HG03575 (cell line): ENCODE measurements at regions not wholly inside any gene's neighbourhood (a gene's known extent, or its start where the extent isn't known, plus 50 kb on each side); places are given as distances from the start of the nearest gene placed in this dataset.

Experiments
- ATAC-seq: cut with Tn5 transposase; IDR thresholded peaks from one replicate; pipeline ENCODE4 v1.9.1; 2021; ENCODE audit not compliant: unreplicated experiment, insufficient number of reproducible peaks, low FRiP score; ENCODE audit errors: extremely low read depth

- ATAC-seq: no peak
These were observed 256.7 kb downstream of the EDEM1 start for GRCh38 chr3:5444253-5444652.

DNA sequence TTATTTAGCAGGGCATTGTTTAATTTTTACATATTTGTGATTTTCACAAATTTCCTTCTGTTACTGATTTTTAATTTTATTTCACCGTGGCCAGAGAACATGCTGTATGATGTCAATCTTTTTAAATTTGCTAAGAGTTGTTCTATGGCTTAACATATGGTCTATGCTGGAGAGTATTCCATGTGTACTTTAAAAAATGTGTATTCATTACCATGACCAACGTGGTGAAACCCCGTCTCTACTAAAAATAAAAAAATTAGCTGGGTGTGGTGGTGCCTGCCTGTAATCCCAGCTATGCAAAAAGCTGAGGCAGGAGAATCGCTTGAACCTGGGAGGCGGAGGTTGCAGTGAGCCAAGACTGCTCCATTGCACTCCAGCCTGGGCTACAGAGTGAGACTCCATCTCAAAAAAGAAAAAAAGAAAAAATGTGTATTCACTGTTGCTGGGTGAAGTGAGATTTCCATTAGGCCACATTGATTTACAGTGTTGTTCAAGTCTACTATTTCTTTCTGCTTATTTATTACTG, 258.2 kb downstream of the EDEM1 start:
- ATAC-seq: no peak

GRCh38 chr3:5448246-5448645, 260.7 kb downstream of the EDEM1 start:
- no peak for ATAC-seq

DNA sequence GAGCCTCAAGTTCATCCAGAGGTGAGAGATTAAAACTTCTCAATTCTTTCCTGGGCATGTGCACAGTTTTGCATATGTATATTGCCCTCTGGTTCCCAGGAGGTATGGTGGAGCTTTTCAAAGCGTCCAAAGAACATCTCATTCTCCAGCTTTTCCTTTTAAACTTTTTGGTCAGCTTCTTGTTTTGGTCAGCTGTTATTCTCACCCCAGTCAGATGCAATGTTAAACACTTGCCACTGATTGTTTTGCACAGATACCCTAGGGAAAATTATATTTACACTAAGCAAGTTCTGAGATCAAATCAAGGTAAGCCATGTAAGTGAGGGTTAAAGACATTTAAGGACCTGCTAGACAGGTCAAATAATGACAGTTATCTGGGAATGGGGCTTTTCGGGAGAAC, 261.3 kb downstream of the EDEM1 start:
- no peak for ATAC-seq

DNA sequence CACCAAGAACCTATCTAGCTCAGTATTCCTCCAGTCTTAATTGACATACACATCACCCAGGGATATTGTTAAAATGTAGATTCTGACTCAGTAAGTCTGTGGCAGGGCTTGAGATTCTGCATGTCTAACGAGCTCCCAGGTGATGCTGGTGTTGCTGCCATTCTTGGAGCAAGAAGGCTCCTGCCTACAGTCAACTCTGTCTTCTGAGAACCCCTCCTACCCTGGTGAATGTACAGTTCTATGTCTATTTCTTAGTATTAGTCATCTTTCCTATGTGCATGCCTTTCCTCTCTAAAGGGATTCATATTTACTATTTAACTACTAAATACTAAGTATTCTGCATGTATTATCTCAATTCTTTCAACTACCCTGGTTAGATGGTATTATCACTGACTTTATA, 268.7 kb downstream of the EDEM1 start:
- ATAC-seq: no peak

- no peak for ATAC-seq
These were observed 271.0 kb downstream of the EDEM1 start for GRCh38 chr3:5458526-5458925.

DNA sequence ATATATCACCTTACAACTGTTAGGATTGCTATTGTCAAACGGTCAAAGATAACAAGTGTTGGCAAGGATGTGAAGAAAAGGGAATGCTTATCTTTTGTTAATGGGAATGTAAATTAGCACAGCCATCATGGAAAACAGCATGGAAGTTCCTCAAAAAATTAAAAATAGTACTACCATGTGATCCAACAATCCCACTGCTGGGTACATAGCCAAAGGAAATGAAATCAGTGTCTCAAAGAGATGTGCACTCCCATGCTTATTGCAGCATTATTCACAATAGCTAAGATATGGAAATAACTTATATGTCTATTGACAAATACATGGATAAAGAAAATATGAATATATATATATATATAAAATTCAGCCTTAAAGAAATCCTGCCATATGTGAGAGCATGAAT, 274.6 kb downstream of the EDEM1 start:
- no peak for ATAC-seq

DNA sequence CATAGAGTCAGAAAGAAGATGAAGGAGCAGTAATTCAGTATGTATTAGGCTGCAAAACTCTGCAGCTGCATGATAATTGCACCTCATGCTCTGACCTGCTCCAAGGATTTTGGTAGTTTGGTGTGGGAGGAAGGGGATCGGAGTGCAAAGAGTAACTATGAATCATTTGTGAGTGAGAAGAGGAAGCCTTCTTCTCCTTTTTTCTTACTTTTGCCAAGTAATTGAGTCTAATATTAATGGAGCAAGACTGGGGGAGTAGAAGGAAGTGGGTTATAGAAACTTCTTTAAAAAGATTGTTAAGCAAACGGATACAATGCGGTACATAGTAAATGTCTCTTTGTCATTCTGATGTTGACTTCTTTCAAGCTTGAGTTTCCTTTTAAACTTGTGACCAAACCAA, 276.5 kb downstream of the EDEM1 start:
- ATAC-seq: no peak

GRCh38 chr3:5464649-5465048, 277.1 kb downstream of the EDEM1 start:
- ATAC-seq: no peak

DNA sequence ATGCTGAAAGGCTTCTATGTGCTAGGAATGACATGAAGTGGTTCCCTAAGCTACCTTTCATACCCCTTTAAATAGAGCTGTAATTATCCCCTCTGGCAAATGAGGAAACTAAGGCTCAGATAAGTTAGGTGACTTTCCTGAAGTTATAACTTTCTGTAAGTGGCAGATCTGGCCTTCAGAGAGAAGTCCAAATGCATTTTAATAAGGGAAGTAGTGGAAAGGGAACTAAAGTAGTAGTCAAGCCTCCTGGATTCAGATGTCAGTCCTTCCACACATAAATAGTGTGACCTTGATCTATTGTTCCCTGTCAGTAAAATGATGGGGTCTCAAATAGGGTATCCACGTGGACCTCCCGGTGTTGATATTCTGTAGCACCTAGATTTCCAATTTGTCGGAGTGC, 277.7 kb downstream of the EDEM1 start:
- no peak for ATAC-seq

DNA sequence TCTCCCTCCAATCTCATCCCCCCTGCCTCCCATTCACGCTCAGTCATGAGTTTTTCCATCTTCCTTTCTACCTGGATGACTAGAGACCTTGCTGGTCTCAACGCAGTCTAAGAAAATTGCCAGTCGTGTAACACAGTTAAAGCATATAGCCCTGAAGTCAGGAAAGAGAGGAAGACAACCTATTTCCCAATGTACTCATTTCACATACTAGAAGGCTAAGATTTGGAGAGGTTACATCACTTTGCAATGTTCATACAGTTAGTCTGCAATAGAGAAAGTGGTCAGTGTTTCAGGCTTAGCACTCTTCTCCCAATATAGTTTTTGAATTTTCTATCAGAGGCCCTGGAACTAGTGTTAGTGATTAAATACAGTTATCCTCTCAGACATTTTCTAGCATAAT, 278.6 kb downstream of the EDEM1 start:
- ATAC-seq: no peak

DNA sequence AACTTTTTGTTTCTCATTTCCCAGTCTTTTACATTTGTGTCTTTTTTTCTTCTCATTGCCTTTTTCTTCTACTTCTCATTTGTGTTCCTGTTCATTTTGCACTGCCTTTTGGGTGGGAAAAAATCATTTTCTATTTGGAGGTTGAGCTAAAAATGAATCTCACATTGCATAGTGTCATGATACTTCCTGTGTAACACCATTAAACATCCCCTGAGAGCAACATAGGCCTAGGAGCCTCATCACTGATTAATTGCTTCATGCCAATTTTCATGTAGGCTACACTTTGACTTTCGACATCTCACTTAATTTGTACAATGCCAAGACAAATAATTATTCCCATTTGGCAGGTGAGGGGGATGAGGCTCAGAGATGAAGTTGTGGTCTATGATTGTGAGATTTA, 279.2 kb downstream of the EDEM1 start:
- ATAC-seq: no peak

DNA sequence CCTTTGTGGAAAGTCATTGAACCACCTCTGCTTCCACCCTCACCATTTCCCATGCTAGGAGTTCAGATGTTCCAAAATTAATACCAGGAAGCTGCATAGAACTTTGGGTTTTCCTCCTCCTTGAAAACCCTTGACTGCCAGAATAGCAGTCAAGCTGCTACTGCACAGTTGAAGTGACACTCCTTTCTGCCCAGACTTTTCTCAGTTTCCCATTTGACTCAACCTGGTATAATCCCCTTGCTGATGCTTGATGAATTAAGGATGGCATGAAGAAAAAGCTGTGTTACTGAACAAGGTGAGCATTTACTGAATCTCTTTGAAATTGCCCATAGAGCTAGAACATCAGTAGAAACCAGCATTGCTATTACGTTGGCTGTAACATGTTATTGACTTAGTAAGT, 286.0 kb downstream of the EDEM1 start:
- ATAC-seq: no peak

DNA sequence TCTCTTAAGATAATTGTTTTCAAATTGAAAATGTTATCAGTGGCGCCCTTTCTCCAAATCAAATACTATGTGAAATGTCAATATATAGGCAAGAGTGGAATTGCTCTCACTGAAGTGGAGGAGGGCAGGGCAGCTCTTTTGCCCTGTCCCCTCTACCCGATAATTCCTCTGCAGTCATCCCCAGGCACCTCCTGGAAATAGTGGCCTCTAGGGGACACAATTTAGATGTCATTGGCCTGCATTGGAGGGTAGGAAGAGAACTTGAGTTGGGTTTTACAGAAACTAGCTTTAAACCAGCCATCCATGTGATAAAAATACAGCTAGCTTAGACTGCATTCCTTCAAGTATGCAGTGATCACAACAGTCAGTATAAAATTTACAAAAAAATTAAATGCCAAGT, 288.9 kb downstream of the EDEM1 start:
- no peak for ATAC-seq

GRCh38 chr3:5479229-5479799, 291.8 kb downstream of the EDEM1 start:
- ATAC-seq: no peak

DNA sequence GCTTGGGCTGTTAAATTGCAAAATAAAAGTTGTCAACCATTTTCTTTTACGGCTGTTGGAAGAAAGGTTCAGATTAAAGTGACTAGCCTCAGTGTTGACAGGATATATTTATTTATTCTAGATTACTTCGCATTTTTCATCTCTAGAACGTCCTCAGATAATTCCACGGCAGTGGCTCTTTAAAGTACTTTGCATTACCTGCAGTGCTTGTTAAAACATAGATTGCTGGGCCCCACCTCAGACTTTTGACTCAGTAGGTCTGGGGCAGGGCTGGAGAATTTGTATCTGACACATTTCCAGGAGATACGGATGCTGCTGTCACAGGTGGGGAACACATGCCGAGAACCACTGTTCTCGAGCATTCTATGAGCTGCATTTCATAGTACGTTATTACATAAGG, 292.7 kb downstream of the EDEM1 start:
- no peak for ATAC-seq

GRCh38 chr3:5485427-5485826, 297.9 kb downstream of the EDEM1 start:
- no peak for ATAC-seq

DNA sequence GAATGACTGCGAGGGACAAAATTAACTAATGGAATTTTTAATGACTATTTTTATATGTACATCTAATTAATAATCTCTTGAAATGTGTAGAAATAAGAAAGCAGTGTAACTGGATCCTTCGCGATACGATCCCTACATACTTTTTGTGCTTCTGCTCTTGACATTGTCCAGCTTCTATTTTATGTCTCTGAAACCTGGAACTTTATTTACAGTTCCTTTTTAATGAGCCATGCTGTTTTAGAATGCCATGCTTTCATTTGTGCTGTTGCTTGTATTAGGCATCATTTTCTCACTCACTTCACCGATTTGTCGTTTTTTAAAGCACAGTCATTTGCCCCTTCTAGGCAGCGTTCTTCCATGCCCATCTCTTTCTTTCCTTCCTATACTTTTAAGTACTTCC, 301.3 kb downstream of the EDEM1 start:
- no peak for ATAC-seq

DNA sequence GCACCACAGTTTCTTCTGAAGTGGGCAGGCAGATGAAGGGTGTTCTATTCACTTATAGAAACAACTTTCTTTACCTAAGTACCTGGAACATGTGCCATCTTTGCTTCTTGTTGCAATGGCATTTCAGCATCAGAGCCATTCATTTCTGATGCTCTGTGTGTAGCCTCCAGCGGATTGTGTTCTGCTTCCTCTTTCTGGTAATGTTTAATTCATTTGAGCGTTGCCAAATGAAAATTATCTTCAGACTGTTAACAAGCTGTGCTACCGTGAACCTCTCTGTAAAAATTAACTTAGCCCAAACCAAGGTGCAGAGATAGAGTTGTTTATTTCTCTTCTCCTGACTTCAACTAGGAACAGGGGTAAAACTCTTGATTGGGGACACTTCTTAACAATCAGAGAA, 302.0 kb downstream of the EDEM1 start:
- ATAC-seq: no peak

- no peak for ATAC-seq
These were observed 307.5 kb downstream of the EDEM1 start for GRCh38 chr3:5494905-5495519.

GRCh38 chr3:5497497-5497896, 310.0 kb downstream of the EDEM1 start:
- no peak for ATAC-seq
